Liver (tissue), 8 donors: ENCODE measurements at regions not wholly inside any gene's neighbourhood (a gene's known extent, or its start where the extent isn't known, plus 50 kb on each side); places are given as distances from the start of the nearest gene placed in this dataset.

Experiments
- DNase-seq: peaks from one replicate; pipeline ENCODE4 v3.0.0-alpha.2; 2017; ENCODE audit warnings: low spot score
- H3K27ac ChIP-seq, 2 donors: one replicate each; pipeline ENCODE4 v1.7.0; 2013; ENCODE audit warnings: inconsistent platforms in 2 of 2, low read length in 2 of 2, control low read depth in 1 of 2, low read depth in 1 of 2, mild to moderate bottlenecking in 1 of 2
- H3K27me3 ChIP-seq, 4 donors: one replicate each; pipeline versions ENCODE4 v1.6.1 to v1.7.0; 2013; ENCODE audit warnings: low read length in 3 of 4, inconsistent platforms in 1 of 4, mild to moderate bottlenecking in 1 of 4, moderate library complexity in 1 of 4; ENCODE audit not compliant: control insufficient read depth in 4 of 4, insufficient read depth in 4 of 4
- H3K36me3 ChIP-seq, 4 donors: one replicate each; pipeline versions ENCODE4 v1.6.1 to v1.7.0; 2013; ENCODE audit warnings: low read length in 3 of 4, mild to moderate bottlenecking in 3 of 4, low read depth in 1 of 4, moderate library complexity in 1 of 4; ENCODE audit not compliant: control insufficient read depth in 4 of 4, insufficient read depth in 3 of 4
- H3K4me1 ChIP-seq, 4 donors: one replicate each; pipeline versions ENCODE4 v1.6.1 to v1.7.0; 2013; ENCODE audit warnings: low read length in 3 of 4, mild to moderate bottlenecking in 3 of 4, moderate library complexity in 1 of 4; ENCODE audit not compliant: control insufficient read depth in 4 of 4, insufficient read depth in 4 of 4
- H3K4me3 ChIP-seq, 3 donors: one replicate each; pipeline versions ENCODE4 v1.6.1 to v1.7.0; 2013; ENCODE audit warnings: low read length in 3 of 3, control low read depth in 1 of 3, low read depth in 1 of 3, mild to moderate bottlenecking in 1 of 3
- H3K9ac ChIP-seq, 2 donors: one replicate each; pipeline ENCODE4 v1.7.0; 2013; ENCODE audit warnings: low read length in 2 of 2, mild to moderate bottlenecking in 2 of 2, moderate library complexity in 2 of 2, control low read depth in 1 of 2, low read depth in 1 of 2
- H3K9me3 ChIP-seq, 4 donors: one replicate each; pipeline versions ENCODE4 v1.6.1 to v1.7.0; 2013; ENCODE audit warnings: low read length in 3 of 4; ENCODE audit not compliant: control insufficient read depth in 4 of 4
- ATF3 ChIP-seq: IDR thresholded peaks from 2 replicates; pipeline ENCODE4 v1.6.1; 2016; ENCODE audit warnings: antibody characterized with exemption
- CTCF ChIP-seq: fragments of 150-350 bp; IDR thresholded peaks from 2 replicates; pipeline ENCODE4 v1.5.1; 2017; ENCODE audit warnings: improper control_type of control experiment, low read depth, low read length; ENCODE audit not compliant: missing input control
- EGR1 ChIP-seq, 2 donors: IDR thresholded peaks; 2 replicates each; pipeline ENCODE4 v1.6.1; 2016 to 2018; ENCODE audit warnings: antibody characterized with exemption in 2 of 2, low read depth in 2 of 2
- FOXA1 ChIP-seq: IDR thresholded peaks from 2 replicates; pipeline ENCODE4 v1.6.1; 2016; ENCODE audit warnings: antibody characterized with exemption
- FOXA2 ChIP-seq: IDR thresholded peaks from 2 replicates; pipeline ENCODE4 v1.6.1; 2016; ENCODE audit warnings: antibody characterized with exemption
- GABPA ChIP-seq, 2 donors: IDR thresholded peaks in 1 of 2; conservative IDR thresholded peaks in 1 of 2; 2 replicates each; pipeline ENCODE4 v1.6.1; 2016; ENCODE audit warnings: antibody characterized with exemption in 2 of 2, mild to moderate bottlenecking in 1 of 2, moderate library complexity in 1 of 2
- HNF4A ChIP-seq, 2 donors: conservative IDR thresholded peaks; 2 replicates each; pipeline ENCODE4 v1.6.1; 2016; ENCODE audit warnings: antibody characterized with exemption in 2 of 2, mild to moderate bottlenecking in 2 of 2
- HNF4G ChIP-seq: IDR thresholded peaks from 2 replicates; pipeline ENCODE4 v1.6.1; 2016; ENCODE audit warnings: antibody characterized with exemption
- JUND ChIP-seq, 2 donors: IDR thresholded peaks; 2 replicates each; pipeline ENCODE4 v1.6.1; 2016; ENCODE audit warnings: antibody characterized with exemption in 2 of 2
- MAX ChIP-seq: IDR thresholded peaks from 2 replicates; pipeline ENCODE4 v1.6.1; 2016; ENCODE audit warnings: antibody characterized with exemption
- NR2F2 ChIP-seq: IDR thresholded peaks from 2 replicates; pipeline ENCODE4 v1.6.1; 2016; ENCODE audit warnings: antibody characterized with exemption
- RAD21 ChIP-seq, 2 donors: IDR thresholded peaks; 2 replicates each; pipeline ENCODE4 v1.6.1; 2016; ENCODE audit warnings: antibody characterized with exemption in 2 of 2, mild to moderate bottlenecking in 2 of 2
- REST ChIP-seq: IDR thresholded peaks from 2 replicates; pipeline ENCODE4 v1.6.1; 2016; ENCODE audit warnings: antibody characterized with exemption, mild to moderate bottlenecking
- RXRA ChIP-seq, 2 donors: IDR thresholded peaks; 2 replicates each; pipeline ENCODE4 v1.6.1; 2017 to 2018; ENCODE audit warnings: antibody characterized with exemption in 2 of 2, mild to moderate bottlenecking in 1 of 2
- SP1 ChIP-seq: IDR thresholded peaks from 2 replicates; pipeline ENCODE4 v1.6.1; 2018; ENCODE audit warnings: antibody characterized with exemption, mild to moderate bottlenecking
- TAF1 ChIP-seq: conservative IDR thresholded peaks from 2 replicates; pipeline ENCODE4 v1.6.1; 2016; ENCODE audit warnings: antibody characterized with exemption, mild to moderate bottlenecking
- YY1 ChIP-seq: IDR thresholded peaks from 2 replicates; pipeline ENCODE4 v1.6.1; 2016; ENCODE audit warnings: antibody characterized with exemption, mild to moderate bottlenecking
- ZBTB33 ChIP-seq: IDR thresholded peaks from 2 replicates; pipeline ENCODE4 v1.6.1; 2016; ENCODE audit warnings: antibody characterized with exemption
- WGBS: extraction: QIAGEN DNeasy Blood & Tissue Kit; methylation state at CpG from one replicate; pipeline ENCODE4 v1.1.7; 2013; 5-methylcytosine and 5-hydroxymethylcytosine counted together
- donor health status: healthy.
- donor health status: healthy.
- donor health status: healthy.
- donor health status: healthy.
- donor health status: healthy.

- H3K27ac ChIP-seq, result peak overlapping the region; percentile 73 to 75
- DNase-seq, result no peak
- WGBS, result 29% methylated on average over 6 of the region's 6 CpGs
- H3K4me1 ChIP-seq, result peaks cover 1 to 43% (median 16%) of the 10 kb centered on the region in 4 donors
- TF ChIP-seq EGR1 (IDR thresholded peaks at IDR 0.05; ENCODE audit: low read depth in 2 of 2) (no peak), MAX (no peak), TAF1 (no peak), RAD21 (IDR thresholded peaks at IDR 0.05) (no peak), YY1 (no peak), NR2F2 (no peak), HNF4A (conservative IDR thresholded peaks at IDR 0.05) (peak in 1 of 2 donors; percentile 6), REST (peak; percentile 3), FOXA2 (no peak), ATF3 (no peak), SP1 (no peak), ZBTB33 (no peak)
- no peak overlapping the region for H3K4me3 ChIP-seq
- no peaks in the 10 kb centered on the region for H3K36me3 ChIP-seq
- peak overlapping the region in 1 of 2 donors; percentile 69 for H3K9ac ChIP-seq
- H3K27me3 ChIP-seq, result no peaks in the 10 kb centered on the region
- no peaks in the 10 kb centered on the region for H3K9me3 ChIP-seq
Observed at GRCh38 chr4:71261001-71261400, 77.8 kb upstream of the SLC4A4 start.

GRCh38 chr4:71261633-71262121, 77.1 kb upstream of the SLC4A4 start:
- Histone ChIP-seq H3K27ac (peak overlapping the region in 1 of 2 donors; percentile 75), H3K9me3 (no peaks in the 10 kb centered on the region), H3K4me3 (no peak overlapping the region), H3K27me3 (no peaks in the 10 kb centered on the region), H3K9ac (no peak overlapping the region), H3K36me3 (no peaks in the 10 kb centered on the region), H3K4me1 (peaks cover 2 to 49% (median 16%) of the 10 kb centered on the region in 4 donors)
- DNase-seq, result no peak
- TF ChIP-seq CTCF, result no peak
- no peak for TF ChIP-seq ATF3
- TF ChIP-seq MAX, result no peak
- TF ChIP-seq GABPA (IDR thresholded peaks at IDR 0.05 in 1 of 2, conservative IDR thresholded peaks at IDR 0.05 in 1 of 2), result no peak
- TF ChIP-seq JUND (IDR thresholded peaks at IDR 0.05), result no peak
- no peak for TF ChIP-seq TAF1
- TF ChIP-seq HNF4A (conservative IDR thresholded peaks at IDR 0.05), result no peak
- TF ChIP-seq REST, result no peak
- TF ChIP-seq FOXA2, result no peak
- no peak for TF ChIP-seq EGR1 (IDR thresholded peaks at IDR 0.05; ENCODE audit: low read depth in 2 of 2)
- no peak for TF ChIP-seq HNF4G
- TF ChIP-seq RXRA (IDR thresholded peaks at IDR 0.05), result no peak
- TF ChIP-seq FOXA1, result no peak
- WGBS, result 84% methylated on average over 3 of the region's 3 CpGs
